Tongue (tissue), 1 donor: ENCODE measurements at regions not wholly inside any gene's neighbourhood (a gene's known extent, or its start where the extent isn't known, plus 50 kb on each side); places are given as distances from the start of the nearest gene placed in this dataset.
A peak's percentile ranks its signal among the peaks of the same experiment; 100 is the strongest.

Experiments
- DNase-seq: peaks from one replicate; pipeline ENCODE4 v3.0.0-alpha.2; 2015

GRCh38 chr13:80235967-80236302 lies 105.0 kb downstream of the SPRY2 start:
- no peak for DNase-seq

GRCh38 chr13:80235166-80235966 lies 105.6 kb downstream of the SPRY2 start:
- peak; percentile 24 for DNase-seq

- DNase-seq: no peak
Measured at GRCh38 chr13:80227645-80228044, 113.3 kb downstream of the SPRY2 start.

GRCh38 chr13:80226645-80227044 lies 114.3 kb downstream of the SPRY2 start:
- no peak for DNase-seq

GRCh38 chr13:80224468-80224867 lies 116.5 kb downstream of the SPRY2 start:
- no peak for DNase-seq

GRCh38 chr13:80217614-80218456 lies 123.1 kb downstream of the SPRY2 start:
- DNase-seq: no peak

- peak; percentile 75 for DNase-seq
Measured at GRCh38 chr13:80215368-80215767, 125.6 kb downstream of the SPRY2 start.

GRCh38 chr13:80214521-80214991 lies 126.4 kb downstream of the SPRY2 start:
- DNase-seq: peak; percentile 81

- no peak for DNase-seq
Measured at GRCh38 chr13:80214050-80214449, 126.9 kb downstream of the SPRY2 start.

- no peak for DNase-seq
Measured at GRCh38 chr13:80213201-80213600, 127.7 kb downstream of the SPRY2 start.

- peak; percentile 79 for DNase-seq
Measured at GRCh38 chr13:80211566-80211965, 129.4 kb downstream of the SPRY2 start.

GRCh38 chr13:80204642-80205041 lies 136.3 kb downstream of the SPRY2 start:
- no peak for DNase-seq

- DNase-seq: no peak
Measured at GRCh38 chr13:80203496-80203895, 137.4 kb downstream of the SPRY2 start.

GRCh38 chr13:80201694-80202468 lies 139.0 kb downstream of the SPRY2 start:
- no peak for DNase-seq

- DNase-seq: no peak
Measured at GRCh38 chr13:80199585-80200292, 141.2 kb downstream of the SPRY2 start.

- no peak for DNase-seq
Measured at GRCh38 chr13:80199067-80199466, 141.9 kb downstream of the SPRY2 start.

- DNase-seq: no peak
Measured at GRCh38 chr13:80196756-80197155, 144.2 kb downstream of the SPRY2 start.

GRCh38 chr13:80195649-80196048 lies 145.3 kb downstream of the SPRY2 start:
- no peak for DNase-seq

GRCh38 chr13:80189889-80190597 lies 150.9 kb downstream of the SPRY2 start:
- DNase-seq: no peak

- DNase-seq: peak; percentile 13
Measured at GRCh38 chr13:80180740-80181355, 160.1 kb downstream of the SPRY2 start.

GRCh38 chr13:80177327-80177726 lies 163.6 kb downstream of the SPRY2 start:
- no peak for DNase-seq
